GM19438 (cell line): ENCODE measurements at regions not wholly inside any gene's neighbourhood (a gene's known extent, or its start where the extent isn't known, plus 50 kb on each side); places are given as distances from the start of the nearest gene placed in this dataset.
"Not testable (repeated sequence)": the region's sequence is repeated elsewhere in the genome, so short reads cannot be mapped to it uniquely, and the experiment has no call there.

ENCODE experiments used
- ATAC-seq: cut with Tn5 transposase; IDR thresholded peaks from one replicate; pipeline ENCODE4 v1.9.1; 2021; ENCODE audit warnings: low read depth; ENCODE audit not compliant: unreplicated experiment

- ATAC-seq = no peak
These were observed 381.6 kb upstream of the PRR16 start for GRCh38 chr5:120082316-120083068.

GRCh38 chr5:120083851-120084542, 380.1 kb upstream of the PRR16 start:
- no peak for ATAC-seq

- no peak for ATAC-seq
These were observed 379.6 kb upstream of the PRR16 start for GRCh38 chr5:120084543-120084870.

- no peak for ATAC-seq
These were observed 378.0 kb upstream of the PRR16 start for GRCh38 chr5:120086081-120086480.

- ATAC-seq = no peak
These were observed 375.7 kb upstream of the PRR16 start for GRCh38 chr5:120088412-120088811.

- ATAC-seq = no peak
These were observed 375.3 kb upstream of the PRR16 start for GRCh38 chr5:120088836-120089235.

GRCh38 chr5:120091376-120091948, 372.6 kb upstream of the PRR16 start:
- ATAC-seq = no peak

GRCh38 chr5:120092649-120093048, 371.5 kb upstream of the PRR16 start:
- ATAC-seq = no peak

- no peak for ATAC-seq
These were observed 370.9 kb upstream of the PRR16 start for GRCh38 chr5:120093178-120093577.

- ATAC-seq = no peak
These were observed 367.7 kb upstream of the PRR16 start for GRCh38 chr5:120096413-120096812.

GRCh38 chr5:120098426-120098825, 365.7 kb upstream of the PRR16 start:
- ATAC-seq = no peak

GRCh38 chr5:120098902-120099535, 365.1 kb upstream of the PRR16 start:
- ATAC-seq = no peak

- ATAC-seq = no peak
These were observed 362.3 kb upstream of the PRR16 start for GRCh38 chr5:120101771-120102170.

- no peak for ATAC-seq
These were observed 360.6 kb upstream of the PRR16 start for GRCh38 chr5:120103495-120103894.

GRCh38 chr5:120106912-120107525, 357.1 kb upstream of the PRR16 start:
- no peak for ATAC-seq

- no peak for ATAC-seq
These were observed 355.4 kb upstream of the PRR16 start for GRCh38 chr5:120108586-120109248.

- no peak for ATAC-seq
These were observed 341.4 kb upstream of the PRR16 start for GRCh38 chr5:120122703-120123102.

- ATAC-seq = no peak
These were observed 340.1 kb upstream of the PRR16 start for GRCh38 chr5:120124031-120124430.

GRCh38 chr5:120124961-120125360, 339.1 kb upstream of the PRR16 start:
- no peak for ATAC-seq

GRCh38 chr5:120132347-120132746, 331.8 kb upstream of the PRR16 start:
- ATAC-seq = not testable (repeated sequence)
